NCI-H226 (cell line): ENCODE measurements at regions not wholly inside any gene's neighbourhood (a gene's known extent, or its start where the extent isn't known, plus 50 kb on each side); places are given as distances from the start of the nearest gene placed in this dataset.
"Not testable (repeated sequence)": the region's sequence is repeated elsewhere in the genome, so short reads cannot be mapped to it uniquely, and the experiment has no call there.

Source experiments
- DNase-seq: peaks from one replicate; pipeline ENCODE4 v3.0.0-alpha.2; 2015

DNA sequence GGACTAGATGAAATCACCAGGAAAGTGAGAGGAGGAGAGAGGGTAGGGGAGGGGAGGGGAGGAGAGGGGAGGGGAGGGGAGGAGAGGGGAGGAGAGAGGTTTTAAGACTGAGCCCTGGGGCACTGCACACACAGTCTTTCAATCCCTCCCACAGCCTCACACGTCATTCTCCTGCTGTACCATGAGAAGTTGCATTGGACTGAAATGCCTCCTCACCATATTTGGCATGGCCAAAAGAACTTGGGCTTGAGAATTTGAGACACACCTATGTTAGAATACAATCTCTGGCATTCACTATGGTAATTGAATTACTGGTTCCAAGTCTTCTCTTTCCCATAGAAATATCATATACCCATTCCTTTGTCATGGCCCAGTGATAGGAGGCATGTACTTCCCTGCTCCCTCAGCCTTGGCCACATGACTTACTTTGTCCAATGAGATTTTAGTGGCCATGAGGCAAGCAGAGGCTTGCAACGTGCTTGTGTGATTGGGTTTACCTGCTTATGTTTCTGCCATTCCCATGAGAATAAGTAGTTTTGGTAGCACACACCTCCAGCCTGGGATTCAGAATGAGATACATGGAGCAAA, 133.3 kb upstream of the SMARCA2 start:
- DNase-seq, result no peak

DNA sequence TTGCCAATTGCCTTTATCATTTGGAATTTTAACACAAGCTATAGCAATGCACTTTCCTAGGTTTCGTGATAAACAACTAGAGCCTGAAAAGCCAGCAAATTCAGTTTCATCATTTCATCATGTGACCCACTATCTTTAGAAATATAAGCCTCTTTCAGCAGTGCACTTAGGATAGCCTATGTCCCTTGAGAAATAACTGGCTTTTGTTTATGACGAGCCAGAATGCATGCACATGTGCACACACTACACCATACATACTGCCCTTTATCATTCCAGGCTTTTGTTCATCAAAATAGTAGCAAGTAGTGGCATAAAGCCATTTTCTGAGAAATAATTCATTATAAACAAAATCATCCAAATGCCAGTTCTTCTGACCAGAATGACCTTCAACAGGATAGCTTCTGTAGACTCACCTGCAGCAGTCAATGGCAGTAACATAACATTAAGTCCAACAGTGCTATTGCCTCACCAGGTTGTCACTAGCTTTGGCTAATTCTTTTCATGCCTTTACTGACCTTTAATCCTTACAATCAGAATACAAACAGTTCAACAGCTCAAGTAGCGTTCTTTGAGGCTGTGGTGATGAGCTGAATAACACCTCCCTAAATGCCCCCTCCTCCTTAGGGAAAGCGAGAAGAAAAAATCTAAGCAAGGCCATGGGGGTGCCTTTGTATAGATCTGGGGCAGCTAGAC, 132.3 kb upstream of the SMARCA2 start:
- DNase-seq, result no peak

DNA sequence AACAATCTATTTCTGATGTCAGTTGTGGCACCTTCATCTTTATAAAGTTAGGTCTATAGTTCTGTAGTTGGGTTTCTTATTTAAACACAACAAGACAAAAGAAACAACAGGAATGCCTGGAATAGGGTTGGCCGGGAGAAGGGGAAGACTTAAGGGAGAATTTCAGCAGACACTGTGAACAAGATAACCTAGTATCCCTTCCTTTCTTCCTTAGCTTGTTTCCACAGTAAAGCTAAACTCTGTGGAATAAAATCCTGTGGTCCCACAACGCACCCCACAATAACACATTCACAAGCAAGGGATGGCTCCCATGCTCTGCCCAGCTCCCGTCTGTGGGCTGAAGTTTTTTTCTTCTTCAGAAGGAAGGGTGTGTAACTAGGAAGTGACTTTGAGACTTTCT, 124.9 kb upstream of the SMARCA2 start:
- DNase-seq, result no peak

DNA sequence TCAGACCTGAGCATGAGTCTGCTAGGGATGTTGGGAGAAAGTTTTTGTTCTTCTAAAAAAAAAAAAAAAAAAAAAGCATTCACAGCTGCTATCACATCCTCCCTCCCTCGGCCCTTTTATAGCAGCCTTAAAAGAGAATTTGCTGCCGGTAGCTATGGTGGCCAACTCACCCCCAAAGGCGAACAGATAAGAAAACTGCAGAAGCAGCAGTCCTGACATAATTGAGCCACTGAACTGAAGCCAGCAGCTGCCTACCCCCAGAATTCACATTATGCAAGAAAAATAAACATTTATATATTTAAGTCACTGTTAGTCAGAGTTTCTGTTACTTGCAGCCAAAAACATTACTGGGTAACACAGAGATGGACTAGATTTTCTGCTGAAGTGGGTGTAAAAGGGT, 124.3 kb upstream of the SMARCA2 start:
- no peak for DNase-seq

DNA sequence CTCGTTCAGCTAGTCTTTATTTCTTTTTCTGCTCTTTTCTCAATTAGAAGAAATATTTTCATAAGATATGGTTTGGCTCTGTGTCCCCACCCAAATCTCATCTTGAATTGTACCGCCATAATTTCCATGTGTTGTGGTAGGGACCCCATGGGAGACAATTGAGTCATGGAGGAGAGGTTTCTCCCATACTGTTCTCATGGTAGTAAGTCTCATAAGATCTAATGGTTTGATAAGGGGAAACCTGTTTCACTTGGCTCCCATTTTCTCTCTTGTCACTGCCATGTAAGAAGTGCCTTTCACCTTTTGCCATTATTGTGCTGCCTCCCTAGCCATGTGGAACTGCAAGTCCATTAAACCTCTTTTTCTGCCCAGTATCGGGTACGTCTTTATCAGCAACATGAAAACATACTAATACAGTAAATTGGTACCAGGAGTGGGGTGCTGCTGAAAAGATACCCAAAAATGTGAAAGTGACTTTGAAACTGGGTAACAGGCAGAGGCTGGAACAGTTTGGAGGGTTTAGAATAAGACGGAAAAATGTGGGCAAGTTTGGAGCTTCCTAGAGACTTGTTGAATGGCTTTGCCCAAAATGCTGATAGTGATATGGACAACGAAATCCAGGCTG, 112.0 kb upstream of the SMARCA2 start:
- not testable (repeated sequence) for DNase-seq

DNA sequence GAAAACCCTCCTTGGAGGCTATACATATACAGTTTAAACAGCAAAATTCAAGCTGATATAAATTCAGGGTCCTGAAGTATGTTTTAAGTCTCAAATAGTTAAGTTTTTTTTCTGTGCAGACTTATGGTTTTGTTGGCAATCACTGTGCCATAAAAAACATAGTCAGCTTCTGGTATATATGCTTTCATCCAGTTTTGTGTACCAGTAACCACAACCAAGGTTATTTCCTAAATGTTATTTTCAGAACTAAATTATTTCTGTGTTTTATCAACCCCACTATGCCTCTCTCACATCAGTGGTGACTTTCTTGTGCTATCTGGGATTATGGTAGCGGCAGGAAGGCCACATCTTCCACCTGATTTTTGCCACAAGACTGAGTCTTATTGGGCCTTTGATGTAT, 107.7 kb upstream of the SMARCA2 start:
- no peak for DNase-seq

DNA sequence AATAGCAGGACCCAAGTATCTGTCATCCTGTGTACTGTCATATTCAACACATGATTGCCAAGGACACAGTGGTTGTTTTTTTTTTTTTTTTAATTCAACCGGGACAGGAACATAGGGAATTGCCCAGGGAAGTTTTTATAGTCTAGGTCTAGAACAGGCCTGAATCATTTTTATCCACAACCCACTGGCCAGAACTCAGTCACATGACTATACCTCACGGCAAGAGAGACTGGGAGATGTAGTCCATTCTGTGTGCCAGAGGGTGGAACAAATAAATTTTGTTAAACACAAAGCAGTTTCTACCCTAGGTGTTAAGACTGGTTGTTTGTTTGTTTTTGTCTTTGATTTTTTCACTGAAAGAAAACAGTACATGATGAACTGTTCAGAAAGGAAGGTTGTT, 105.8 kb upstream of the SMARCA2 start:
- DNase-seq, result no peak

DNA sequence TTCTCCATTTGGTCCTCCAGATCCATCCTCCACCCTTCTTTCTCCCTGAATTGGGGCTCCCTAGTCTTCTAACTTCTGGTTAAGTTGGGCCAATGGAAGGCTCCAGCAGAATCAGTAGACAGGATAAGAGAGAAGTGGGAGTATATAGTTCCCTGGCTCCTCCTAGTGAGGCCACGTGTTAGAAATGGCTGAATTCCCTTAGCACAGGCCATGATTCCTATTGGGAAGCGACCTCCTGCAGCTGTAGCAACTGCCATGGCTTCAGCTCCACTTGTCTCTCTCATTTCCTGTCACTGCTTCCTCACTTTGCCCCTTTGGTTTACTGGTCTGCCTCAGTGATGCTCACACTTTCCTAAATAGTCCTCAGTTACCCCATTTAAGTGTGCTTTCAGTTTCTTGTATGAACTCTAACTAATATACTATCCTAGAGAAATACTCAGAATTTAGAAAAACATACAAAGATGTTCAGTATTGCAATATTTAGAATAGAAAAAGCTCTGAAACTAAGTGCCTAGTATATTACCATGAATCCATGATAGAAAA, 104.8 kb upstream of the SMARCA2 start:
- no peak for DNase-seq

DNA sequence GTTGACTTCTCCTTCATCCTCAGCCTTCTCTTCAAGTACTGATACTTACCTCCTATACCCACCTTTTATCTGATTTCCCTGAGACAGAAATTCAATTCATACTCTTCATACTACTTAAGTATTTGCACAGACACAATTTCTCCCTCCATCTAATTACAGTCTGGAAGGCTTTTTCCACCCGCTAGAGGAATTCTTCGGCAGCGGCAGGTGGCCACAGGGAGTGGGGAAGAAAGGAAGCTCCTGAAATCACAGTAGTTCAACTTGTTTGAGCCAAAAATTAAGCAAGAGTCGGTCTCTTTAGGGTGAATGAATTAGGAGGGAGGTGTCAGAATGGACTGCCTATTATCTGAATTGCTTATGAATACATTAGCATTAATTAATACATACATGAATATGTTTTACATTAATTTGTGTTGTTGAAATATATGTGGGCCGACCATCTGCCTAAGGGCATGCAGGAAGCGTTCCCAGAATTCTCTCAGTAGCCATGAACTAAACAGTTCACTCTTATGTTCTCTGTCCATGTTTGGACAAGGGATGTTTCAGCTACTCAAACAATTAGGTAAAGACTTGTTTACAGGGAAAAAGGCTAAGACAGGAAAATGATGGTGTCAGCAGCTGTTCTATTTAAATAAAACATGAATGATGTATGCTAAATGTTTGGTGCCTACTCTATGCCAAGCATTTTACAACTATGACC, 101.4 kb upstream of the SMARCA2 start:
- DNase-seq, result no peak

DNA sequence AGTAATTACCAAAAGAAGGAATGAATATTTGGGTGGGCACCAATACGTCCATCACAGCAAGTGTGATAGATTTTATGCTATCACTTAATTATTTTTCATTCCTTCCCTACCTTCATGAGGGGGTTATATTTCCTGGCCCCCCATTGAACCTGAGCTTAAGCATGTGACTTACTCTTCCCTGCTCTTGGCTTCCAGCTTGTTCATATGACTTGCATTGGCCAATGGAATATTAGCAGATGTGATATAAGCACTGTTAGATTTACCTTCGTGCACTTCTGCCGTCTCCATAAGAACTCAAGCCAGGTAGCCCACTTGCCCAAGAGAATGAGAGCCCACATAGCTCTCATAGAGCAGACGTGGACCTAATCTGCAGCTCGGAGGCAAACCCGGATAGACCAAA, 99.1 kb upstream of the SMARCA2 start:
- DNase-seq, result no peak

DNA sequence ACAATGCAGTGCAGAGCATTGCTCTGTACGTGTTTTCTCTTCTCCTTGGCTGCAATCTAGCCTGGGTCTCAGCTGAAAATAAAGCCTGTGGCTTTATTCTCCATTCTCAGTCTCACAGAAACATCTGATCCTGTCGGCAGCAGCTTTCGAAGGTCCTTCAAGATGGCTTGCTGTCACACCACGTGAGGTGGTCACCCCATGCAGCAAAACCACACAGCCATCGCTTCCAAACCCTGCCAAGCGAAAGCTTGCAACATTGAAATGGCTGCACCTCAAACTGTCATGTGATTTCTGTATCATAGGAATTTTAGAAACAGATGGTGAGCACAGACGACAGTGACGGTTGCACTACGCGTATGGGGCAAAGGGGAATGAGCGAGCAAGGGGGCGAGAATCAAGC, 98.5 kb upstream of the SMARCA2 start:
- no peak for DNase-seq

DNA sequence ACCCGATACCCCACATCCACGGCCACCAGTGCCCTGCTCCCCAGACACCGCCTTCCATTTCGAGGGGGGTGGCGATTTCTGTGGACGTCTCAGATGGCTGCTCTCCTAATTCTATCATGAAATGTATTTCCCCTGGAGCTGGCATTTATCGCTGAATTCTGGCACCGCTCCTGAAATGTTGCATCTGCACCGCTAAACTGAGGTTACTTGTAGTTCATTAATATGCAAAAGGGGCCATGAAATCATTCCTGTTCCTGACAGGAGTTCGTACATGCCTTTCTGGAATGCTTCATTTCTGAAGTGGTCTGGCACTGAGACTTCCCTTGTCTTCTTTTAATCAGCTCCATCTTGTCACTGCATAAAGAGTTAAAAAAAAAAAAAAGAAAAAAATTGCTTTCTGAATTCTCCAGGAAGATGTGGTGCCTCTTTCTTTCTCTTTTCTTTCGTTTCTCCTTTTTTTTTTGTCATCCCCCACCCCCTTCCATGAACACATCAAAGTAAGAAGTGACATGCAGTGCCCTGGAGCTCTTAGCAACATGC, 97.7 kb upstream of the SMARCA2 start:
- no peak for DNase-seq

DNA sequence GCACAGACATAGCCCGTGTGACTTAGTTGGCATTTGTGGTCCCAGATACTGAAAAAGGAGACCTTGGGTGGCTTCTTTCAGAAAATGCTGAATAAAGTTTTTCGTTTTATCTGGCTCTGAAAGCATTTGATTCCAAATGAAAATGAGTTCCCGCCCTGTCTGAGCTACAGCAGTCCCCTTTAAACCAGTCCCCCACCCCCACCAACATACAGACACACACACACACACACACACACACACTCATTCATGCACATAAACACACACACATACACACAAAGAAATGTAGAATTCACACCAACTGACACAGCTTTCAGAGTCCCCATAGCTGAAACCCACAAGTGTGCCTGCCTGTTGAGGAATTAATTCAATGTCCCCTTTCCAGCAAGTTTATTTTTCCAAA, 97.0 kb upstream of the SMARCA2 start:
- no peak for DNase-seq

DNA sequence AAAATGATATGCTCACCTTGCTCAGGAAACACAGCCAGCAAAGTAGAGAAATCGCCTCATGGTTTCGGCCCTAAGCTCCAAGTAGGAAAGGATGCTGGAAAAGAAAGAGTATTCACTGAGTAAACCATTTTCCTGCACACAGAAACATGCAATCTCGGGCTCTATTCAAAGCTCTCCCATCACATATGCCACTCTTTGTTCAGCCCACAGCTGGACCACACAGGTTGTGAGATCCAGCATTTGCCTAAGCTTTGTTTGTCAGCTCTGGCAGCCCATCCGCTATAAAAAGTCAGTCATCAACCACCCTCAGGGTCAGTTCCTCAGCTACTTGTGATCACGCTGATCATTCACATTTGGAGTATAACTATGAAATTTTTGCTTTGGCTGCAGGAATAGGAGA, 96.5 kb upstream of the SMARCA2 start:
- DNase-seq, result no peak

DNA sequence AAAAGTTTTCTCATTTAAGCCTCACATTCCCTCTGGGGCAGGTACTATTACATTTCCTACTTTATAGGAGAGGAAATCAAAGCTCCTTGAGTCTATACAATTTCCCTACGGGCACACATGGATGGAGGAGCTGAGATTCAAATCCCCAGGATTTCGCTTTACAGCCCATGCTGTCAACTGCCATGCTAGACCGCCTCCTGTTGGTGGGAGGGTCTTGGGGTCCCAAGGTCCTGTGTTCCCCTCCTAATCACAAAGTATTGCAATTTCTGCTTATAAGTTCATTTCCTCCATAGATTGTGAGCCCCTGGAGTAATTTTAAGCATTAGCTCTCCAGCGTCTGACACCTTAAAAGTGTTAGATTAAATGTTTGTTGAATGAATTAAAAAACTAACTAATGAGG, 95.9 kb upstream of the SMARCA2 start:
- no peak for DNase-seq

DNA sequence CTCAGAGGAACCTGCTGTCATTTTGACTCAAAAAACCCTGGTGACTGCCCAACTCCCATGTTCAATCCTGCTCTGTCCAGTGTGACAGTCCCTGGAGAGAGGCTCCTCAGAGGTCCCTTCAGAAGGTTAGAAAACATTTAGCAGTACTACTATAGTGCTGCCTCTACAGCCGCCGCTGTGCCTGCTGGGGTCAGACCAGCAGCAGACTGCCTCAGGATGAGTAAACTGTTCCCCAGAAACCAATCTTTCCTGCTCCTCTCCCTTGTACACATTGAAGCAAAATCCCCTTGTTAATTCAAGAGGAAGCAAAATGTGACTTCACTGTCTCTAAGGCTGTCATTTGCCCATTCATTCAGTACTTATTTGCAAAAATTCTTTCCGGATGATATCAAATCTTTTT, 94.8 kb upstream of the SMARCA2 start:
- no peak for DNase-seq

DNA sequence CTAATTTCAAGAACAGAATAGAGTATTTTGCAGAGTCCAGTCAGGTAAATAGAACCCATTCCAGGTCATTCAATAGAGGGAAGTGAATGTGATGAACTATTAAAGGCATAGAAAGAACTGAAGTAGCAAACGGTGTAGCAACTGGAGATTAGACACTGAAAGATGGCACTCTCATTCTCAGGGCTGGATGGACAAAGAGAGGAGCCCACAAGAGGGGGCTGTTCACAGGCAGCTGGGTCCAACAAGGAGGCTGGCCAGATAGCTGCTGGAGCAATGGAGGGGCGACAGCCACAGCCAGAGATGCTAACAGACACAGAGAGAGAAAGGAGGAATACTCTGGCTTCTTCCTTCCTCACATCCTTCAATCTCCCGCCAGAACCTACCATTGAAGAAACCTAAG, 93.1 kb upstream of the SMARCA2 start:
- DNase-seq, result no peak

DNA sequence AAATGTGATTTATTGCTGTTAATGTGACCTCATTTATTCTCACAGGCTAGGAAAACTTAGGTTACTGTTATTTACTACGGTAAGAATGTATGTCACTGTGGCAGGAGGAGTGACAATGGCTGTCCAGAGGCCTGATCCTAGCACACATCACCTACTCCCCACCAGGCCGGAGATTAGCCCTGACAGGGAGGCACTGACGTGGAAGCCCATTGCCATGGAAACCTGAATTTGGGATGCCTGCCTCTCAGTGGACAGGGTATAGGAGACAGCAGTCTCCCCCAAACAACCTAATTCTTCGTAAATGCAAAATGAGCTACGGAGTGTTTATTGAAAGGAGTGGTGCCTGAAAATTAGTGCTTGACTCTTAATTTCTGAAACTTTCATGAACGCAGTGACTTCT, 87.6 kb upstream of the SMARCA2 start:
- no peak for DNase-seq

DNA sequence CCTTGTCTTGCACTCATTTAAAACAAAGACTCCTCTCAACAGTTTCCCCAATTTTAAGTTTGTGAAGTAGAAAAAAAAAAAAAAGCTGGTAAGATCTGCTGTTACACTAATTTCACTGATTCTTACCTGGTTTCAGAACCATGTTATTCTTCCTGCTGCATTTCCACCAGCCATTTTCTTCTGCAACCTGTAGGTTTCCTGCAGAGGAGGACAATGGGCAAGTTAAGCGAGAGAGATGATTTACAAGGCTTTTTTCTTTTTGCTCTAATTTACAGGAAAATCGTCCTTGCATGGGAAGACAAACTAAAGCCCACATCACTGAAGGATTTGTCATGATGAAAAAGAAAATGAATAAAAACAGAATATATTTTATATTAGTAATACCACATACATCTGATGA, 86.0 kb upstream of the SMARCA2 start:
- no peak for DNase-seq

DNA sequence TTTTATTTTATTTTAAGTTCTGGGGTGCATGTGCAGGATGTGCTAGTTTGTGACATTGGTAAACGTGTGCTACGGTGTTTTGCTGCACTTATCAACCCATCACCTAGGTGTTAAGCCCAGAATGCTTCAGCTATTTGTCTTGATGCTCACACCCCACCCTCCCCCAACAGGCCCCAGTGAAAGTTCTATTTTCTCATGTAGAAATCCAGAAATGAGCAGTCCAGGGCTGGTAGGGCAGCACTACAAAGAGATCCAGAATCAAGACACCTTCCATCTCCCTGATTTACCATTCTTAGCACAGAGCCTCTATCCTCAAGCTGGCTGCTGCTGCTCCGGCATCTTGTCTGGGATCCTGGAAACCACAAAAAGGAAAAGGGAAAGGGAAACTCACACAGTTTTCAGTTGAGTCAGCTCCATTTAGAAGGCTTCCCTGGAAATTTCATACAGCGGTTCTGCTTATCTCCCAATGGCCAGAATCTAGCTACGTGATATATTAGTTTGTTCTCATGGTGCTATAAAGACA, 85.4 kb upstream of the SMARCA2 start:
- DNase-seq, result no peak

DNA sequence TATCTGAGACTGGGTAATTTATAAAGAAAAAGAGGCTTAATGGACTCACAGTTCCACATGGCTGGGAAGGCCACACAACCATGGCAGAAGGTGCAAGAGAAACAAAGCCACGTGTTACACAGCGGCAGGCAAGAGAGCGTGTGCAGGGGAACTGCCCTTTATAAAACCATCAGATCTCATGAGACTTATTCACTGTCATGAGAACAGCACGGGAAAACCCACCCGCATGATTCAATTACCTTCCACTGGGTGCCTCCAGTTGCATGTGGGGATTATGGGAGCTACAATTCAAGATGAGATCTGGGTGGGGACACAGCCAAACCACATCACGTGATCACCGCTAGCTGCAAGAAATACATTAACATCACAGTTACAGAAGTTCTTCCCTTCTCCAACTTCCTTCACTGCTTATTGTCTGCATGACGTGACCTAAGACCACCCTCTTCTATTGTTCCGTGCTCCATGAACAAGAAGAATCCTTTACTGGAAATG, 84.9 kb upstream of the SMARCA2 start:
- not testable (repeated sequence) for DNase-seq

DNA sequence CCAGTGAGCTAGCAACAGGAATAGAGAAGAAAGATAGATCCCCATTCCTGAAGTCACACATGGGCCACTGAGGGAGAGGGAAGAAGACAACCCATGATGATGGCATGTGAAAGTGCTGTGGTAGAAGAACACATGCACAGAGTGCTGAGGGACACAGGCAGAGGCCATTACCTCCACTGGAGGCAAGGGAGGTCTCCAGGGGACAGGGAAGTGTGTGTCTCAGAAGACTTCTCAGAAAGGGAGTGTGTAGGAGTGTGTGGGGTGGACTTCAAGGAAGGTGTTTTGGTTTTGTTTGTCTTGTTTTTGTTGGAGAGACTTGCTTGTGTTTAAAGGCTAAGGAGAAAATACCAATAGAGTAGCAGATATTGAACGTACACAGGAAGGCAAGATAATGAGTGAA, 77.0 kb upstream of the SMARCA2 start:
- no peak for DNase-seq

DNA sequence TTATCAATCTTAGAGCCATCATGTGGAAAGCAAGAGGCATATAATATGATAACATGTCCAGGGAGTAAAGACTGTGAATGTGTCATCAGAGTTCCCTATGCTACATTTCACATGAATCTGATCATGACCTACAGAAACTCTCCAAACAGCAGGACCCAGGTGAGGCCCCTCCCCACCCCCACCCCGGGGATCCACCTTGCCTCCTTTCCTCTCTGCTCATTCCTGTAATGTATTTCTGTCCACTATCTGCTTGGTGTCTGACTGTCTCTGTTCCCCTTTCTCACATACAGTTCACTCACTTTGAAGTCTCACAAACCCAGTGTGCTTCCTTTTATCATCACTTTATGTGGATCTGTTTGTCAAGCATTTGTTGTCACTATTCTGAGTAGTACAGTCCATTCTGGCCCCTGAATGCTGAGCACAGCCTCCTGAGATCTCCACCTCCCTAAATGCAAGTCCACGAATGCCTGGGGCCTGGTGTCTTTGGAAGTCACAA, 76.4 kb upstream of the SMARCA2 start:
- no peak for DNase-seq
